ENCODE measurements at regions not wholly inside any gene's neighbourhood (a gene's known extent, or its start where the extent isn't known, plus 50 kb on each side); places are given as distances from the start of the nearest gene placed in this dataset.
"Not testable (repeated sequence)": the region's sequence is repeated elsewhere in the genome, so short reads cannot be mapped to it uniquely, and the experiment has no call there.

- DNase-seq: no peak
Measured at GRCh38 chr18:67131498-67131897, 385.0 kb downstream of the DSEL start.

- not testable (repeated sequence) for DNase-seq
Measured at GRCh38 chr18:67126751-67127150, 389.8 kb downstream of the DSEL start.

- DNase-seq: no peak
Measured at GRCh38 chr18:67123901-67124300, 392.6 kb downstream of the DSEL start.

- no peak for DNase-seq
Measured at GRCh38 chr18:67117804-67118203, 398.7 kb downstream of the DSEL start.

GRCh38 chr18:67109535-67109934 lies 407.0 kb downstream of the DSEL start:
- DNase-seq: no peak

GRCh38 chr18:67108894-67109293 lies 407.6 kb downstream of the DSEL start:
- no peak for DNase-seq

DNA sequence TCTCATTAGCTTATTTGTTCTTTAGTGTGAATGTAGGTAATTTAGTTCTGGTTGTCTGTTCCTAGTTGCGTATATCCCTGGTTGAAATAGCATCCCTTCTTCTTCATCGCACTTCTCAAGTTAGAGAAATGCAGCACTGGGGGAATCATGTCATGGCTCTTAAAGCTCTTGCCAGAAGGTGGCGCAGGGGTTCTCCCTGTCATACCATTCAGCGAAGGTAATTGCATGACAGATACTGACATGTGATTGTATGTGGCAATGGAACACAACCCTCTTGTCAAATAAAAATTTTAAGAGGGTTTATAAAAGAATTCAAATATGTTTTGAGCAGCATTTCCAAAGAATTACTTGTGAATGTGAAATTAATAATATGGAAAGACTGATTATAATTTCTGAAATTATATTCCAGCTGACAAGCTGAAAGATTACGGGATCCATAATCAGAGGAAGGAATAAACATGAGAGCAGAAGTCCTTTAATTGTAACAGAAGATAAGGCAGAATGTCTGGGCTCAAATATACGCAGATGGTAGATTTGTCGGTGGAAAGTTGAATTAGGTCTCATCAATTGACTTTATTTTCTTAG lies 411.7 kb downstream of the DSEL start:
- peak; percentile 32 for DNase-seq

DNA sequence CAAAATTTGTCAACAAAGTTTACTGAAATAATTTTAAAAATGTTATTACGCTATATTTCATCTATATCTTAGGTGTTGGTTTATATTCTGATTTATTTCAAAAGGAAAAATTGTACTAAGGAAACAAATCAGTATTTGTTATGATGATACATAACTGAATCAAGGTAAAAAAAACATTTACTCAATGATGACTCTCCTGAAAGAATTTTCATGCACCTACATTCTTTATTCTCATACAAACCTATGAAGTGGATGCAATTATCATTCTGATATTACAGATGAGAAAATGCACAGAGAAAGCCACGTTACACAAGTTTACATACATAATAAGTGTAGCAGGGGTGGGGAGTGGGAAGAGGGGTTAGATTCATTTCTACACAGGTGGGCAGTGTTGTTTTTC lies 422.4 kb downstream of the DSEL start:
- DNase-seq: no peak

DNA sequence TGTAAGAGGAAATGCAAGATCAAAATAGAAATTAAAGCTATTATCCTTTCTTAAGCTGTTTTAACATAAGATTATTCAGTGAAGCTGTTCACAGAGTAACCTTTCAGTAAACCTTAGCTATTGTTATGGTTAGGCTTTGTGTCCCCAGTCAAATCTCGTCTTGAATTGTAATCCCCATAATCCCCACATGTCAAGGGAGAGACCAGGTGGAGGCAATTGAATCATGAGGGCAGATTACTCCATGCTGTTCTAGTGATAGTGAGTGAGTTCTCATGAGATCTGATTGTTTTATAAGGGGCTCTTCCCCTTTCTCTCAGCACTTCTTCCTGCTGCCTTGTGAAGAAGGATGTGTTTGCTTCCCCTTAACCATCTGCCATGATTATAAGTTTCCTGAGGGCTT lies 424.4 kb downstream of the DSEL start:
- no peak for DNase-seq

GRCh38 chr18:67081482-67082211 lies 434.9 kb downstream of the DSEL start:
- DNase-seq: no peak

DNA sequence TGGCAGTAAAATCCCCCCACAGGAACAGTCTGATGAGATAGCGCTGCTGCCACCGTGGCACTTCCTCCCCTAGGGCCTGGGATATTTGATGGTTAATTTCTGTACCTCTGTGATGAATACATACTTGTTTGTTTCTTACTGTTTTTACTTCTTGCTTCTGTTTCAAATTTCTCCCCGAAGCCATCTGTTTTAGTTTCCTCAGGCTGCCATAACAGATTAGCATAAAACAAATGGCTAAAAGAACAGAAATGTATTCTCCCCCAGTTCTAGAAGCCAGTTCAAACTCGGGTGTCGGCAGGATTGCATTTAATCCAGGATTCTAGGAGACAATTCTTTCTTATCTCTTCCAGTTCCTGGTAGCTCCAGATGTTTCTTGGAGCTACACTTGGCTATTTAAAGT lies 435.9 kb downstream of the DSEL start:
- DNase-seq: no peak

- no peak for DNase-seq
Measured at GRCh38 chr18:67074309-67074708, 442.2 kb downstream of the DSEL start.

GRCh38 chr18:67072791-67073190 lies 443.7 kb downstream of the DSEL start:
- DNase-seq: no peak

- DNase-seq: no peak
Measured at GRCh38 chr18:67068608-67069007, 447.9 kb downstream of the DSEL start.

- no peak for DNase-seq
Measured at GRCh38 chr18:67047334-67047733, 443.4 kb upstream of the CDH19 start.

- no peak for DNase-seq
Measured at GRCh38 chr18:67043276-67043675, 439.4 kb upstream of the CDH19 start.

DNA sequence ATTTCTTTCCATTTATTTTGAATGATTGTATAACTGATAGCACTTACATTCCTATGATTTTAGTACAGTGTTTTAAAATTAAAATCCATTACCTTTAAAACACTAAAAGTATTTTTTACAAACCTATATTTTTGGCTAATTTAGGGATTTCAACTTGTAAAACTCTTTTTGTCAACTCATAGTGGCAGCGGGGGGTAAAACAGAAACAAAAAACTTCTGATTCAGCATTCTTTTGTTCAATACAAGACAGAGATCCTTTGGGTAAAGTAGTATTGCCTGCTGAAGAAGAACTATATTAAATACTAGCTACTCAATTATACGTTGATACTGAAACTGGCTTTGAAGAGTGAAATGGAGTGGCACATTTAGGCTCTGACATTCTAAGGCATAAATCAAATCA lies 437.4 kb upstream of the CDH19 start:
- no peak for DNase-seq

- no peak for DNase-seq
Measured at GRCh38 chr18:67035026-67035425, 431.1 kb upstream of the CDH19 start.

GRCh38 chr18:67023059-67023458 lies 419.2 kb upstream of the CDH19 start:
- no peak for DNase-seq

- no peak for DNase-seq
Measured at GRCh38 chr18:67010919-67011318, 407.0 kb upstream of the CDH19 start.

- no peak for DNase-seq
Measured at GRCh38 chr18:67007999-67008398, 404.1 kb upstream of the CDH19 start.

GRCh38 chr18:67007085-67007484 lies 403.2 kb upstream of the CDH19 start:
- DNase-seq: no peak

DNA sequence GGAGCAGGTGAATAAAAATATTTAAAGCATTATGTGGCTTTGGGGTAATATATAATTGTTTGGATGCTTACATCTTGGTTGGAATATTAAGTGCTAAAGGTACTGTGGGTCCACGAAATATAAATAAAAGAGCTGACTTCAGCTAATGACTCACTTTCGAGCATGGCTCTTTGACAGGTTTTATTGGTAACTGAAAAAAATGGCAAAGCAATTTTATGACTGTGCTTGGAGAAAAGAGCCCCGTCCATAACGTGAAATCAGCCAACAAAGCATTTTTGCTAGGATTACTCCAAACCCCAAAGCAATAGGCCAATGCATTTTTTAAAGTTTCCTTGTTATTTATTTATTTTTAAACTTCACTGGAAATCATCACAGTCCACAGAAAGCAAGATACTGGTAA lies 397.2 kb upstream of the CDH19 start:
- DNase-seq: no peak

- DNase-seq: no peak
Measured at GRCh38 chr18:66999003-66999402, 395.1 kb upstream of the CDH19 start.

DNA sequence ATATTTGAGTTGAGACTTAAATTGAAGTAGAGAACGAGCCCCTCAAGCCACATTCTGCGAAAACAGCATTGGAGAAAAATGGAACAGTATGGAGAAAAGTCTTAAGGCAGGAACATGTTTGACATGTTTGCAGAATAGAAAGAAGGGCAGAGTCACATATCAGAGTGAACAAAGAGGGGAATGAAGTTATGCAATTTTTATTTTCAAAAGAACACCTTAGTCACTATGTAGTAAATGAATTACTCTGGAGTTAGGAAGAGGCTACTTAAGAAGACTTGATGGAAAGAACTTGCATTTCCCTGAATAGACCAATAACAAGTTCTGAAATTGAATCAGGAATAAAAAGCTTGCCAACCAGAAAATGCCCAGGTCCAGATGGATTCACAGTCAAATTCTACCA lies 391.4 kb upstream of the CDH19 start:
- DNase-seq: no peak
